Activated naive CD4-positive, alpha-beta T cell treated with anti-CD3 and anti-CD28 coated beads, Interleukin-2, amount 50 U/mL, for 72 hours (primary cell): ENCODE measurements at regions not wholly inside any gene's neighbourhood (a gene's known extent, or its start where the extent isn't known, plus 50 kb on each side); places are given as distances from the start of the nearest gene placed in this dataset.

Experiments
- ATAC-seq, 2 donors: fragments of 150-1000 bp; cut with Tn5 transposase; 2 replicates each; pipeline ENCODE4 v1.10.0; 2021; ENCODE audit warnings: mild to moderate bottlenecking in 2 of 2, moderate library complexity in 2 of 2
- DNase-seq, 2 donors: peaks; one replicate each; pipeline ENCODE4 v3.0.0; 2021 to 2022; ENCODE audit warnings: low spot score in 2 of 2
- H3K27ac Mint-ChIP-seq, 2 donors: one replicate each; pipeline ENCODE4 v1.8.0; 2022; ENCODE audit warnings: mild to moderate bottlenecking in 2 of 2, mixed read lengths in 2 of 2
- H3K36me3 Mint-ChIP-seq, 2 donors: one replicate each; pipeline ENCODE4 v1.8.0; 2022; ENCODE audit warnings: mixed read lengths in 2 of 2
- H3K9me3 Mint-ChIP-seq, 2 donors: one replicate each; pipeline ENCODE4 v1.8.0; 2022; ENCODE audit warnings: mixed read lengths in 2 of 2

GRCh38 chr1:11364170-11364569 lies 91.2 kb downstream of the UBIAD1 start:
- ATAC-seq (peak in 1 of 2 donors; percentile 32), DNase-seq (no peak)
- H3K9me3 Mint-ChIP-seq: no peaks in the 10 kb centered on the region
- no peaks in the 10 kb centered on the region for H3K36me3 Mint-ChIP-seq
- H3K27ac Mint-ChIP-seq: no peak overlapping the region

GRCh38 chr1:11365744-11366387 lies 92.9 kb downstream of the UBIAD1 start:
- DNase-seq: no peak
- Mint-ChIP-seq H3K36me3 (no peaks in the 10 kb centered on the region), H3K9me3 (no peaks in the 10 kb centered on the region), H3K27ac (no peak overlapping the region)
- ATAC-seq: no peak

DNA sequence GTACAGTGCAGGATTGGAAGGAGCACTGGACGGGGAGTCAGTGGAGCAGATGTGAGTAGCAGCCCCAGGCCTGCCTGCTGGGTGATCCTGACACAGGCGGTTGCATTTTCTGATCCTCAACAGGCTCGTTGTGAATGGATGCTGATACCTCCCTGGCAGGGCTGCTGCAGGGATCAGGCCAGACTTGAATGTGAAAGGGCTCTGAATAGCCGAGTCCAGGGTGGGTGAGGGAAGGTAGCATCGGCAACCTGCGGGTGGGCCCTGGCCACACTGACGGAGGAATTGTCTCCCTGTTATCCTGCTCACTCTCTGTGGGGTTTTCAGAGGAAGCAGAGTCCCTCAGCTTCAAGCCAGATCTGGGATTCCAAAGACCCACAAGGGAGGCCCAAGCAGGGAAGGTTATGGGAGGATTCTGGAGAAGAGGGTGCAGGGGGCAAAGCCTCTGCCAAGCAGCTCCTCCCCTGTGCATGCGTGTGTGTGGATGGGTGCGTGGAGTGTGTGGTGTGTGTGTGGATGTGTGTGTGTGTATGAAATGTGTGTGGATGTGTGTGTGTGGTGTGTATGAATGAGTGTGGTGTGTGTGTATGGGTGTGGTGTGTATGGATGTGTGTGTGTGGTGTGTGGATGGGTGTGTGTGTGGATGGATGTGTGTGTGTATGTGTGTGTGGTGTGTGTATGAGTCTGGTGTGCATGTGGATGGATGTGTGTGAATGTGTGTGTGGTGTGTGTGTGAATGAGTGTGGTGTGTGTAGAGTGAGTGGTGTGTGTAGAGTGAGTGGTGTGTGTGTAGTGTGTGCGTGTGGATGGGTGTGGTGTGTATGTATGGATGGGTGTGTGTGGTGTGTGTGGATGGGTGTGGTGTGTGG lies 100.3 kb downstream of the UBIAD1 start:
- Mint-ChIP-seq H3K9me3 (peaks cover 5 to 8% of the 10 kb centered on the region in 2 donors), H3K36me3 (no peaks in the 10 kb centered on the region), H3K27ac (no peak overlapping the region)
- ATAC-seq (no peak), DNase-seq (no peak)

GRCh38 chr1:11373895-11374747 lies 101.1 kb downstream of the UBIAD1 start:
- DNase-seq (no peak), ATAC-seq (peak; percentile 28 to 37)
- H3K36me3 Mint-ChIP-seq: no peaks in the 10 kb centered on the region
- peaks cover 5 to 8% of the 10 kb centered on the region in 2 donors for H3K9me3 Mint-ChIP-seq
- peak overlapping the region in 1 of 2 donors; percentile 55 for H3K27ac Mint-ChIP-seq

DNA sequence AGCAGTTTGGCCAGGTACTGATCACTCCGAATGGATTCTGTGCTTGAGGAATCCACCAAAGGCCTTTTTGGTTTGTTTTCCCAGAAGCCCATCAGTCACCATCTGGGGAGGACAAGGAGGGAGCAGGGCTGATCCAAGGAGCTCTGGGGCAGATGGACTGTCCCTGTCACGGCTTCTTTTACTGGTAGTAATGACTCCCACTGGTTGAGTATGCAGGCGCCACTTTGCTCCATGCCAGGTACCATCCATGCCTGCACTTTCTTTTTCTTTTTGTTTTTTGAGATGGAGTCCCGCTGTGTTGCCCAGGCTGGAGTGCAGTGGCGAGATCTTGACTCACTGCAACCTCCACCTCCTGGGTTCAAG lies 101.7 kb downstream of the UBIAD1 start:
- H3K9me3 Mint-ChIP-seq: peaks cover 5 to 8% of the 10 kb centered on the region in 2 donors
- no peak for ATAC-seq
- peak overlapping the region in 1 of 2 donors; percentile 55 for H3K27ac Mint-ChIP-seq
- no peak for DNase-seq
- no peaks in the 10 kb centered on the region for H3K36me3 Mint-ChIP-seq

DNA sequence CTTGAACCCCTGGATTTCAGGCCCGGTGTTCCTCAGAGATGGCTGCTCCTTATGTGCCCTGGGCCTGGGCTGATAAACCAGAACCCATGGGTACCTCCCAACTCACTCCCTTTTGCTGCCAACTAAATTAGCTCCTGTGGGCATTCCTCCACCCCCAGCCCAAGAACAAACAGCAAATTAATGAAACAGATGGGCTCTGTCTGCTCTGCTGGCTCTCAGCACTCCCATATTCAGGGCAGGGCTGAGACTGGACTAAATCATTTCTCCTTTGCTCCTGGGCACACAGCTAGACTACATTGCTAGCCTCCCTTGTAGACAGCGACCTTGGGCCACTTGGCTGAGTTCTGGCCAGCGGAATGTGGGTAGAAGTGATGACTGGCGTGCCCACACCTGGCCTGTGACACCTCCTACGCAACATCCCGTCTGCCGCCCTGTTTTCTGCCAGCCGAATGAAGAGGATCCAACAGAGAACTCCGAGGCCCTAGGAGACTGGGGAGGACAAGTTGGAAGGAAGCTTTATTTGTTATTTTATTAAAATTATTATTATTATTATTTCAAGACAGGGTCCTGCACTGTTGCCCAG lies 101.9 kb upstream of the DISP3 start:
- H3K27ac Mint-ChIP-seq: no peak overlapping the region
- DNase-seq (no peak), ATAC-seq (no peak)
- no peaks in the 10 kb centered on the region for H3K36me3 Mint-ChIP-seq
- peaks cover 5 to 8% of the 10 kb centered on the region in 2 donors for H3K9me3 Mint-ChIP-seq

GRCh38 chr1:11377954-11378353 lies 101.0 kb upstream of the DISP3 start:
- H3K36me3 Mint-ChIP-seq: no peaks in the 10 kb centered on the region
- H3K9me3 Mint-ChIP-seq: peaks cover 5 to 8% of the 10 kb centered on the region in 2 donors
- no peak for ATAC-seq
- H3K27ac Mint-ChIP-seq: no peak overlapping the region
- no peak for DNase-seq

- Mint-ChIP-seq H3K9me3 (no peaks in the 10 kb centered on the region), H3K36me3 (no peaks in the 10 kb centered on the region), H3K27ac (peak overlapping the region in 1 of 2 donors; percentile 45)
- DNase-seq: no peak
- no peak for ATAC-seq
Observed at GRCh38 chr1:11379851-11380250, 99.1 kb upstream of the DISP3 start.

- peak overlapping the region in 1 of 2 donors; percentile 45 for H3K27ac Mint-ChIP-seq
- ATAC-seq (no peak), DNase-seq (no peak)
- H3K9me3 Mint-ChIP-seq: no peaks in the 10 kb centered on the region
- no peaks in the 10 kb centered on the region for H3K36me3 Mint-ChIP-seq
Observed at GRCh38 chr1:11380500-11380899, 98.5 kb upstream of the DISP3 start.

- no peak for DNase-seq
- Mint-ChIP-seq H3K36me3 (no peaks in the 10 kb centered on the region), H3K9me3 (no peaks in the 10 kb centered on the region), H3K27ac (peak overlapping the region; percentile 8 to 68)
- ATAC-seq: peak; percentile 34 to 41
Observed at GRCh38 chr1:11383553-11384169, 95.3 kb upstream of the DISP3 start.

DNA sequence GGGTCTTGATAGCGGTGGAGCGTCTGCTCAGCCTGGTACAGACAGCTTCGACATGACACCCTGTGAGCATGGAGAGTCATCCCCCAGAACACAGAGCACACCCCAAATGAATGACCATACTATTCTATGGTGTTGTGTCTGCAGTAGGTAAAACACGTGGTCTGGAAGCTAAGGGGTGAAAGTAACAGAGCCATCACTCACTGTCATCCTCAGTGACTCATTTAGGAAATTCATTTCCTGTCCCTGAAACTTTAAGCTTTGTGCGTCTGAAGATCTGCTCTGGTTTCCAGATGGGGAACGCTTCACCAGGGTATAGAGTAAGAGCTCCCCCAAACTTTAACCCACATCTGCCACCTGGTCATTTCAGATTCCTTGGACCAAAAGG lies 94.8 kb upstream of the DISP3 start:
- ATAC-seq: peak; percentile 93
- DNase-seq: no peak
- H3K27ac Mint-ChIP-seq: peak overlapping the region in 1 of 2 donors; percentile 8
- no peaks in the 10 kb centered on the region for H3K9me3 Mint-ChIP-seq
- H3K36me3 Mint-ChIP-seq: no peaks in the 10 kb centered on the region

DNA sequence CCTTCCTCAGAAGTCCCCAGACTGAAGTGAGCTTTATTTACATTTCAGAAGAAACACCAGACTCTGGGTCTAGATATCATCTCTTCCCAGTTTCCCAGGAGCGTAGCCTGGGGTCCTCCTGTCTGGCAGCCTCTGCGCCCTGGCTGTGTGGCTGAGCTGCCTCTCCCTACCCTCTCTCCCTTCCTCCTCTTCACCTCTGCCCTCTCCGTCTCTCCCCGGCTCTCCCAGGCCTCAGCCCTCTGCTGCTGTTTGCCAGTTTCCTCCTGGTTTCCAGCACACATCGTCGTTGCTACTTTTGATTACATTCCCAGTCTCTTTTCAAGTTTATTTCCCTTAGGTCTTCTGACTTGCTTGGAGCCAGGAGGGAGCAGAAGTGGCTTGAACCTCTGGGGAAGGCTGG lies 91.1 kb upstream of the DISP3 start:
- DNase-seq: no peak
- Mint-ChIP-seq H3K36me3 (no peaks in the 10 kb centered on the region), H3K27ac (peak overlapping the region in 1 of 2 donors; percentile 39), H3K9me3 (no peaks in the 10 kb centered on the region)
- ATAC-seq: no peak

- no peak for ATAC-seq
- no peaks in the 10 kb centered on the region for H3K36me3 Mint-ChIP-seq
- no peak overlapping the region for H3K27ac Mint-ChIP-seq
- DNase-seq: no peak
- H3K9me3 Mint-ChIP-seq: no peaks in the 10 kb centered on the region
Observed at GRCh38 chr1:11388617-11389016, 90.3 kb upstream of the DISP3 start.

DNA sequence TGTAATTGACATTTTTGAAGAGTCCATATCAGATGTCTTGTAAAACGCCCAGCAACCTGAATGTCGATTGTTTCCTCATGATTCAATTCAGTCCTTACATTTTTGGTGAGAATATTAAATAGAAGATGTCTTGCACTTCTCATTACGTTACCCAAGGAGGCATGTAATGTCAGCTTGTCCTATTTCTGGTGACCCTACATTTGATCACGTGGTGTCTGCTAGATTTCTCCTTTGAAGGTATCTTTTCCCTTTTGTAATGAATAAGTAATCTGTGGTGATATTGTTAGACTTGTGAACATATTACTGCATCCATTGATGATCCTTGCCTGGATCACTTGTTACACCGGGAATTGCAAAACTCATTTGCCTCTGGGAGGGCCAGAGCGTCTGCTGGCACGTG lies 87.6 kb upstream of the DISP3 start:
- H3K9me3 Mint-ChIP-seq: no peaks in the 10 kb centered on the region
- H3K36me3 Mint-ChIP-seq: no peaks in the 10 kb centered on the region
- DNase-seq (no peak), ATAC-seq (no peak)
- H3K27ac Mint-ChIP-seq: no peak overlapping the region

GRCh38 chr1:11391886-11392285 lies 87.1 kb upstream of the DISP3 start:
- H3K9me3 Mint-ChIP-seq: no peaks in the 10 kb centered on the region
- H3K27ac Mint-ChIP-seq: no peak overlapping the region
- no peaks in the 10 kb centered on the region for H3K36me3 Mint-ChIP-seq
- DNase-seq (no peak), ATAC-seq (no peak)

DNA sequence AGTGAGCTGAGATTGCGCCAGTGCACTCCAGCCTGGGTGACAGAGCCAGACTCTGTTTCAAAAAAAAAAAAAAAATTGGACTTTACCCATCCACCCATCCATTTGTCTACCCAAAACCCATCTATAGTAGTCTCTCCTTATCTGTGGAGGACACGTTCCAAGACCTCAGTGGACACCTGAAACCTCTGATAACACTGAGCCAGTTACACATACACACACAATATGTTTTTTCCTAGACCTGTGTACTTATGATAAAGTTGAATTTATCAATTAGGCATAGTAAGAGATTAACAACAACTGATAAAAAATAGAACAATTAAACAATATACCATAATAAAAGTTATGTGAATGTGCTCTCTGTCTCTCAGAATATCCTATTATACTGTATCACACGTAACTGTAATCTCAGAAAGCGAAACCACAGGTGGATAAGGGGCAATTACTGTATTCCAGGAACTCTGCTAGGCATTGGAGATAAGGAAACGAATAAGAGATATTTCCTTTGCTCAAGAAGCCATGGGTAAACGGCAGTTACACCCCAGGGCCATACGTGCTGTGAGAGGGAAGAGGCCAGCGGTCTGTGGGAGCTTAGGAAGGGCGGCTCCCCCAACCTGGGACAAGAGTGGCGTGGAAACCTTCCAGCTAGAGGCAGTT lies 84.2 kb upstream of the DISP3 start:
- H3K36me3 Mint-ChIP-seq: no peaks in the 10 kb centered on the region

More for the DNA sequence above, 84.2 kb upstream of the DISP3 start:
- ATAC-seq: no peak
- no peaks in the 10 kb centered on the region for H3K9me3 Mint-ChIP-seq
- no peak for DNase-seq
- H3K27ac Mint-ChIP-seq: no peak overlapping the region
